GM18867 (cell line): ENCODE measurements at regions not wholly inside any gene's neighbourhood (a gene's known extent, or its start where the extent isn't known, plus 50 kb on each side); places are given as distances from the start of the nearest gene placed in this dataset.
"Not testable (repeated sequence)": the region's sequence is repeated elsewhere in the genome, so short reads cannot be mapped to it uniquely, and the experiment has no call there.

ENCODE experiments used
- ATAC-seq: cut with Tn5 transposase; IDR thresholded peaks from one replicate; pipeline ENCODE4 v1.9.1; 2021; ENCODE audit warnings: mild to moderate bottlenecking, moderate library complexity; ENCODE audit not compliant: unreplicated experiment

- no peak for ATAC-seq
Measured at GRCh38 chr6:92752114-92752513, 667.2 kb downstream of the EPHA7 start.

- no peak for ATAC-seq
Measured at GRCh38 chr6:92748131-92748530, 671.2 kb downstream of the EPHA7 start.

GRCh38 chr6:92737983-92738382 lies 681.4 kb downstream of the EPHA7 start:
- ATAC-seq: no peak

- ATAC-seq: no peak
Measured at GRCh38 chr6:92723390-92723931, 695.9 kb downstream of the EPHA7 start.

GRCh38 chr6:92719773-92720172 lies 699.6 kb downstream of the EPHA7 start:
- no peak for ATAC-seq

- no peak for ATAC-seq
Measured at GRCh38 chr6:92716638-92717037, 702.7 kb downstream of the EPHA7 start.

- ATAC-seq: no peak
Measured at GRCh38 chr6:92715991-92716390, 703.4 kb downstream of the EPHA7 start.

- ATAC-seq: no peak
Measured at GRCh38 chr6:92714346-92714745, 705.0 kb downstream of the EPHA7 start.

GRCh38 chr6:92710048-92710447 lies 709.3 kb downstream of the EPHA7 start:
- ATAC-seq: peak; percentile 86

- no peak for ATAC-seq
Measured at GRCh38 chr6:92708945-92709344, 710.4 kb downstream of the EPHA7 start.

GRCh38 chr6:92708270-92708669 lies 711.1 kb downstream of the EPHA7 start:
- ATAC-seq: no peak

- ATAC-seq: no peak
Measured at GRCh38 chr6:92706976-92707375, 712.4 kb downstream of the EPHA7 start.

GRCh38 chr6:92701425-92702096 lies 717.8 kb downstream of the EPHA7 start:
- ATAC-seq: no peak

GRCh38 chr6:92700411-92700810 lies 718.9 kb downstream of the EPHA7 start:
- no peak for ATAC-seq

- no peak for ATAC-seq
Measured at GRCh38 chr6:92690997-92691599, 728.3 kb downstream of the EPHA7 start.

- ATAC-seq: no peak
Measured at GRCh38 chr6:92688342-92688741, 731.0 kb downstream of the EPHA7 start.

- ATAC-seq: no peak
Measured at GRCh38 chr6:92687278-92687677, 732.1 kb downstream of the EPHA7 start.

GRCh38 chr6:92684386-92684785 lies 735.0 kb downstream of the EPHA7 start:
- no peak for ATAC-seq

- ATAC-seq: no peak
Measured at GRCh38 chr6:92683748-92684147, 735.6 kb downstream of the EPHA7 start.

- ATAC-seq: no peak
Measured at GRCh38 chr6:92682516-92683398, 736.6 kb downstream of the EPHA7 start.

GRCh38 chr6:92681401-92681800 lies 738.0 kb downstream of the EPHA7 start:
- no peak for ATAC-seq

- not testable (repeated sequence) for ATAC-seq
Measured at GRCh38 chr6:92671462-92671861, 747.9 kb downstream of the EPHA7 start.
